Suprapubic skin (tissue), 4 donors: ENCODE measurements at regions not wholly inside any gene's neighbourhood (a gene's known extent, or its start where the extent isn't known, plus 50 kb on each side); places are given as distances from the start of the nearest gene placed in this dataset.

Experiments
- DNase-seq, 2 donors: peaks; one replicate each; pipeline ENCODE4 v3.0.0-alpha.2; 2019; ENCODE audit warnings: low spot score in 2 of 2
- H3K27ac ChIP-seq: fragments of 200-600 bp; sonication (generic); one replicate; pipeline ENCODE4 v1.5.1; 2019
- H3K27me3 ChIP-seq: fragments of 200-600 bp; sonication (generic); one replicate; pipeline ENCODE4 v1.5.1; 2019
- H3K36me3 ChIP-seq: fragments of 200-600 bp; sonication (generic); one replicate; pipeline ENCODE4 v1.5.1; 2019
- H3K4me1 ChIP-seq: fragments of 200-600 bp; sonication (generic); one replicate; pipeline ENCODE4 v1.5.1; 2019
- H3K4me3 ChIP-seq: fragments of 200-600 bp; sonication (generic); one replicate; pipeline ENCODE4 v1.5.1; 2019; ENCODE audit warnings: mild to moderate bottlenecking
- H3K9me3 ChIP-seq: fragments of 200-600 bp; sonication (generic); one replicate; pipeline ENCODE4 v1.5.1; 2019
- CTCF ChIP-seq, 2 donors: fragments of 200-600 bp in 1 of 2; fragments of 450-650 bp in 1 of 2; sonication (generic) in 1 of 2; IDR thresholded peaks; one replicate each; pipeline ENCODE4 v1.5.1; 2016 to 2019; ENCODE audit warnings: antibody characterized with exemption in 2 of 2, mild to moderate bottlenecking in 1 of 2, moderate library complexity in 1 of 2
- EP300 ChIP-seq: sonication (generic); formaldehyde crosslinking; IDR thresholded peaks from one replicate; pipeline ENCODE4 v1.6.1; 2017; ENCODE audit warnings: antibody characterized with exemption
- POLR2A ChIP-seq, 2 donors: fragments of 450-650 bp; IDR thresholded peaks; one replicate each; pipeline ENCODE4 v1.6.1; 2017; ENCODE audit warnings: antibody characterized with exemption in 2 of 2, mild to moderate bottlenecking in 2 of 2, moderate library complexity in 2 of 2
- POLR2AphosphoS5 ChIP-seq, 3 donors: sonication (generic); formaldehyde crosslinking; IDR thresholded peaks; one replicate each; pipeline ENCODE4 v1.6.1; 2017; ENCODE audit warnings: antibody characterized with exemption in 3 of 3
- WGBS: methylation state at CpG from one replicate; pipeline ENCODE4 v1.1.5; 2018; 5-methylcytosine and 5-hydroxymethylcytosine counted together

- Histone ChIP-seq H3K36me3 (no peaks in the 10 kb centered on the region), H3K27ac (no peak overlapping the region), H3K4me1 (peaks cover 30% of the 10 kb centered on the region), H3K4me3 (no peak overlapping the region), H3K9me3 (no peaks in the 10 kb centered on the region), H3K27me3 (no peaks in the 10 kb centered on the region)
- WGBS, result 63% methylated on average over 4 of the region's 4 CpGs
- DNase-seq, result no peak
- no peak for TF ChIP-seq POLR2A (IDR thresholded peaks at IDR 0.05)
Measured at GRCh38 chr15:58264053-58264971, 126.1 kb downstream of the AQP9 start.

- TF ChIP-seq CTCF (IDR thresholded peaks at IDR 0.05) (no peak), POLR2AphosphoS5 (IDR thresholded peaks at IDR 0.05) (no peak), EP300 (no peak), POLR2A (IDR thresholded peaks at IDR 0.05) (no peak)
- H3K4me1 ChIP-seq, result peaks cover 19% of the 10 kb centered on the region
- H3K4me3 ChIP-seq, result no peak overlapping the region
- no peaks in the 10 kb centered on the region for H3K27me3 ChIP-seq
- H3K9me3 ChIP-seq, result no peaks in the 10 kb centered on the region
- no peak overlapping the region for H3K27ac ChIP-seq
- WGBS, result 40% methylated on average over 1 of the region's 1 CpG
- no peaks in the 10 kb centered on the region for H3K36me3 ChIP-seq
- DNase-seq, result no peak
Measured at GRCh38 chr15:58267051-58267450, 128.9 kb downstream of the AQP9 start.

- WGBS, result 66% methylated on average over 5 of the region's 5 CpGs
- H3K36me3 ChIP-seq, result no peaks in the 10 kb centered on the region
- TF ChIP-seq POLR2AphosphoS5 (IDR thresholded peaks at IDR 0.05) (no peak), POLR2A (IDR thresholded peaks at IDR 0.05) (no peak), EP300 (no peak), CTCF (IDR thresholded peaks at IDR 0.05) (no peak)
Measured at GRCh38 chr15:58268746-58269267, 130.6 kb downstream of the AQP9 start.

GRCh38 chr15:58269455-58270414, 131.6 kb downstream of the AQP9 start:
- H3K9me3 ChIP-seq, result no peaks in the 10 kb centered on the region
- 50% methylated on average over 10 of the region's 10 CpGs for WGBS
- no peak overlapping the region for H3K27ac ChIP-seq
- peaks cover 19% of the 10 kb centered on the region for H3K4me1 ChIP-seq
- H3K27me3 ChIP-seq, result no peaks in the 10 kb centered on the region
- TF ChIP-seq CTCF (IDR thresholded peaks at IDR 0.05), result peak in 1 of 2 donors; percentile 52
- TF ChIP-seq POLR2A (IDR thresholded peaks at IDR 0.05), result no peak
- H3K36me3 ChIP-seq, result no peaks in the 10 kb centered on the region
- no peak for DNase-seq
- H3K4me3 ChIP-seq, result no peak overlapping the region

More at GRCh38 chr15:58268746-58269267, 130.6 kb downstream of the AQP9 start:
- H3K27me3 ChIP-seq, result no peaks in the 10 kb centered on the region
- H3K9me3 ChIP-seq, result no peaks in the 10 kb centered on the region
- DNase-seq, result no peak
- no peak overlapping the region for H3K4me3 ChIP-seq
- peaks cover 19% of the 10 kb centered on the region for H3K4me1 ChIP-seq
- peak overlapping the region; percentile 5 for H3K27ac ChIP-seq

GRCh38 chr15:58271410-58271809, 133.2 kb downstream of the AQP9 start:
- no peak overlapping the region for H3K4me3 ChIP-seq
- WGBS, result 87% methylated on average over 3 of the region's 3 CpGs
- H3K4me1 ChIP-seq, result peaks cover 19% of the 10 kb centered on the region
- no peak for DNase-seq
- H3K27ac ChIP-seq, result no peak overlapping the region
- H3K9me3 ChIP-seq, result no peaks in the 10 kb centered on the region
- no peaks in the 10 kb centered on the region for H3K36me3 ChIP-seq
- H3K27me3 ChIP-seq, result no peaks in the 10 kb centered on the region
- TF ChIP-seq POLR2AphosphoS5 (IDR thresholded peaks at IDR 0.05), result no peak
- TF ChIP-seq EP300, result no peak
- no peak for TF ChIP-seq CTCF (IDR thresholded peaks at IDR 0.05)
- TF ChIP-seq POLR2A (IDR thresholded peaks at IDR 0.05), result no peak
